HepG2 (cell line): ENCODE measurements at regions not wholly inside any gene's neighbourhood (a gene's known extent, or its start where the extent isn't known, plus 50 kb on each side); places are given as distances from the start of the nearest gene placed in this dataset.

Experiments used
- ATAC-seq: fragments of 200-7000 bp; cut with Tn5 transposase; 3 replicates; pipeline ENCODE4 v1.9.1; 2020; ENCODE audit warnings: mild to moderate bottlenecking, moderate library complexity
- BruUV-seq: library from RNA; stranded (reverse); fragments of 400-500 nt; replicated peaks from 2 replicates; lab custom pipeline; 2021; lab: Mats Ljungman, UMichigan
- CTCF ChIA-PET: fragments of 300-600 bp; formaldehyde crosslinking; extraction: SDS; loops from one replicate; lab custom pipeline; 2021; ENCODE audit warnings: low total read pairs, inconsistent platforms, low intra/inter-chr PET ratio; lab: Yijun Ruan, JAX
- POLR2A ChIA-PET: fragments of 350-600 bp; sonication (Branson Sonifier 250); formaldehyde crosslinking; loops from one replicate; lab custom pipeline; 2020; ENCODE audit warnings: antibody characterized with exemption, inconsistent platforms; lab: Yijun Ruan, JAX
- DNase-seq: peaks from one replicate; pipeline ENCODE4 v3.0.0-alpha.2; 2015; ENCODE audit warnings: low spot score
- FAIRE-seq: peaks from 3 replicates; lab custom pipeline; 2011; peaks lifted over from hg19 to GRCh38; lab: Jason Lieb, UNC
- H2AFZ ChIP-seq: one replicate; pipeline ENCODE4 v1.6.1; 2011; ENCODE audit warnings: low read length, inconsistent platforms
- H3K27ac ChIP-seq: fragments of 300-600 bp; 3 replicates; pipeline ENCODE4 v1.8.0; 2011; ENCODE audit warnings: mixed run types, mild to moderate bottlenecking, mixed read lengths, low read length, inconsistent platforms; ENCODE audit not compliant: insufficient read depth; ENCODE audit errors: extremely low read length
- H3K27me3 ChIP-seq, 2 experiments: fragments of 200-600 bp in 1 of 2; 2 replicates in 1 of 2; 3 replicates in 1 of 2; pipeline versions ENCODE4 v1.6.0 to v1.8.0; 2011; ENCODE audit warnings: low read length in 2 of 2, mild to moderate bottlenecking in 2 of 2, moderate library complexity in 2 of 2, inconsistent platforms in 1 of 2; ENCODE audit not compliant: insufficient read depth in 2 of 2, control insufficient read depth in 1 of 2
- H3K36me3 ChIP-seq, 2 experiments: fragments of 200-600 bp in 1 of 2; replicated peaks in 1 of 2; 2 replicates in 1 of 2; 3 replicates in 1 of 2; pipeline versions ENCODE4 v1.5.1 to v1.8.0; 2011; ENCODE audit warnings: low read length in 2 of 2, inconsistent platforms in 1 of 2; ENCODE audit not compliant: insufficient read depth in 2 of 2, control insufficient read depth in 1 of 2
- H3K4me1 ChIP-seq: 2 replicates; pipeline ENCODE4 v1.5.1; 2012; ENCODE audit warnings: low read length, inconsistent platforms; ENCODE audit not compliant: insufficient read depth
- H3K4me2 ChIP-seq: 2 replicates; pipeline ENCODE4 v1.6.0; 2011; ENCODE audit warnings: low read depth, low read length, inconsistent platforms
- H3K4me3 ChIP-seq, 3 experiments: fragments of 200-600 bp in 1 of 3; sonication (generic), shearing (Covaris generic) in 1 of 3; replicated peaks in 1 of 3; 2 replicates each; pipeline ENCODE4 v1.5.1; 2011 to 2016; ENCODE audit warnings: low read length in 3 of 3, inconsistent platforms in 2 of 3, low read depth in 2 of 3, mild to moderate bottlenecking in 2 of 3, control low read depth in 1 of 3, mixed read lengths in 1 of 3; ENCODE audit not compliant: insufficient read depth in 1 of 3
- H3K79me2 ChIP-seq: one replicate; pipeline ENCODE4 v1.6.1; 2011; ENCODE audit warnings: low read length, inconsistent platforms; ENCODE audit not compliant: insufficient read depth
- H3K9ac ChIP-seq: 2 replicates; pipeline ENCODE4 v1.6.0; 2011; ENCODE audit warnings: mild to moderate bottlenecking, low read depth, low read length, inconsistent platforms; ENCODE audit not compliant: insufficient read depth
- H3K9me3 ChIP-seq: 2 replicates; pipeline ENCODE4 v1.5.1; 2012; ENCODE audit warnings: mild to moderate bottlenecking, low read length
- H4K20me1 ChIP-seq: 2 replicates; pipeline ENCODE4 v1.6.0; 2011; ENCODE audit warnings: inconsistent platforms, mild to moderate bottlenecking, low read length, moderate library complexity; ENCODE audit not compliant: insufficient read depth
- ATF6 ChIP-seq: sonication (generic); formaldehyde crosslinking; conservative IDR thresholded peaks from 2 replicates; pipeline ENCODE4 v1.4.0; 2020; ENCODE audit warnings: missing genetic modification reagents
- ATF7 ChIP-seq, 2 experiments: fragments of 450-650 bp in 1 of 2; sonication (generic) in 1 of 2; formaldehyde crosslinking in 1 of 2; IDR thresholded peaks; 2 replicates each; pipeline versions ENCODE4 v1.4.0 to v1.6.1; 2016 to 2020; ENCODE audit warnings: antibody characterized with exemption in 1 of 2, mild to moderate bottlenecking in 1 of 2, missing genetic modification reagents in 1 of 2
- DRAP1 ChIP-seq: IDR thresholded peaks from 2 replicates; pipeline ENCODE4 v1.6.1; 2016; ENCODE audit warnings: missing genetic modification reagents, missing compliant biosample characterization
- FOXM1 ChIP-seq: sonication (generic); formaldehyde crosslinking; IDR thresholded peaks from 2 replicates; pipeline ENCODE4 v1.5.0; 2020; ENCODE audit warnings: missing genetic modification reagents
- HIVEP1 ChIP-seq: sonication (generic); formaldehyde crosslinking; IDR thresholded peaks from 2 replicates; pipeline ENCODE4 v1.4.0; 2020; ENCODE audit warnings: mild to moderate bottlenecking, missing genetic modification reagents
- HNRNPLL ChIP-seq: fragments of 200-400 bp; formaldehyde crosslinking; IDR thresholded peaks from 2 replicates; pipeline ENCODE4 v1.6.1; 2017; ENCODE audit warnings: mild to moderate bottlenecking, low read depth, low read length; ENCODE audit not compliant: poor library complexity, severe bottlenecking
- MED1 ChIP-seq: sonication (generic); formaldehyde crosslinking; IDR thresholded peaks from 2 replicates; pipeline ENCODE4 v1.4.0; 2020; ENCODE audit warnings: missing genetic modification reagents
- SALL1 ChIP-seq: sonication (generic); formaldehyde crosslinking; IDR thresholded peaks from 2 replicates; pipeline ENCODE4 v1.8.0; 2022; ENCODE audit warnings: mild to moderate bottlenecking, missing genetic modification reagents
- SIN3A ChIP-seq: IDR thresholded peaks from 2 replicates; pipeline ENCODE4 v1.6.1; 2011; ENCODE audit warnings: low read depth, mild to moderate bottlenecking, control low read depth, low read length, borderline replicate concordance
- TBX3 ChIP-seq: fragments of 450-650 bp; IDR thresholded peaks from 2 replicates; pipeline ENCODE4 v1.6.1; 2017; ENCODE audit warnings: antibody characterized with exemption, mild to moderate bottlenecking, inconsistent platforms, borderline replicate concordance
- ZFP36L2 ChIP-seq: sonication (generic); formaldehyde crosslinking; IDR thresholded peaks from 2 replicates; pipeline ENCODE4 v1.4.0; 2020; ENCODE audit warnings: missing genetic modification reagents
- ZNF10 ChIP-seq: sonication (generic); formaldehyde crosslinking; IDR thresholded peaks from 2 replicates; pipeline ENCODE4 v1.4.0; 2020; ENCODE audit warnings: mild to moderate bottlenecking, low read depth, missing genetic modification reagents, borderline replicate concordance
- ZNF101 ChIP-seq: sonication (generic); formaldehyde crosslinking; IDR thresholded peaks from 2 replicates; pipeline ENCODE4 v1.4.0; 2020; ENCODE audit warnings: mild to moderate bottlenecking, low read depth, missing genetic modification reagents, borderline replicate concordance
- ZNF451 ChIP-seq: sonication (generic); formaldehyde crosslinking; IDR thresholded peaks from 2 replicates; pipeline ENCODE4 v1.5.0; 2020; ENCODE audit warnings: mild to moderate bottlenecking, missing genetic modification reagents
- ZNF674 ChIP-seq: sonication (generic); formaldehyde crosslinking; IDR thresholded peaks from 2 replicates; pipeline ENCODE4 v1.5.0; 2020; ENCODE audit warnings: low read depth, mild to moderate bottlenecking, missing genetic modification reagents
- ZNF879 ChIP-seq: sonication (generic); formaldehyde crosslinking; IDR thresholded peaks from 2 replicates; pipeline ENCODE4 v1.8.1; 2023; ENCODE audit warnings: missing genetic modification reagents
- WGBS: methylation state at CpG from one replicate; pipeline ENCODE4 v1.1.6; 2017; ENCODE audit warnings: low lambda C conversion rate; 5-methylcytosine and 5-hydroxymethylcytosine counted together
- in situ Hi-C: cut with HindIII; loops from 2 replicates; pipeline ENCODE4 v1.10.0; 2017; ENCODE audit warnings: low pct_unique_long_range_greater_than_20kb; ENCODE audit not compliant: extremely low pct_ligation_motif_present
- intact Hi-C: fragments of 100-400 bp; cut with micrococcal nuclease; formaldehyde crosslinking; loops from one replicate; pipeline ENCODE4 v1.10.0; 2022; ENCODE audit not compliant: unreplicated experiment
- TF ChIP-seq, protein P1 (sequence below): sonication (generic); formaldehyde crosslinking; IDR thresholded peaks from 2 replicates; pipeline ENCODE4 v1.5.0; 2020; ENCODE audit warnings: missing genetic modification reagents

DNA sequence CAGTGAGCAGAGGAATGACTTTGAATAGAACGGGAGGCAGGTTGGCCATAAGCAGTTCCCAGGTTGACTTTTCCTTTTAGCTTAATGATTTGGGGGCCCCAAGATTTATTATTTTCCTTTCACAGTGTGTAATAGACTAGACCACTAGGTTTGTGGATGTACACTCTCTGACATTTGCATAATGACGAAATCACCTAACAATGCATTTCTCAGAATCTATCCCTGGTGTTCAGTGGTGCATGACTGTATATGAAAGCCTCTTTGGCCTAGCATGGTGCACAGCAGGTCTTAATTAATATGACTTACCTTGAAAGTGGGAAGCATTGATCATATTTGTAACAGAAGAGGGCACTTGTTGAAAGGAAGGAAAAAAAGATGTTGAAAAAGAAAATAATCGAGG is 761.9 kb downstream of the TYW1 start:
- Histone ChIP-seq H3K4me2 (no peak overlapping the region), H4K20me1 (no peaks in the 10 kb centered on the region), H2AFZ (no peak overlapping the region), H3K9ac (no peak overlapping the region), H3K4me3 (no peak overlapping the region), H3K4me1 (peaks cover 22% of the 10 kb centered on the region), H3K79me2 (no peaks in the 10 kb centered on the region), H3K9me3 (no peaks in the 10 kb centered on the region), H3K27ac (no peak overlapping the region)
- intact Hi-C loops = no loop called here
- FAIRE-seq (no peak), ATAC-seq (no peak), DNase-seq (no peak)
- CTCF ChIA-PET = no interaction called here
- no TSS peak for BruUV-seq
- WGBS = 36% methylated on average over 3 of the region's 3 CpGs
- in situ Hi-C loops = no loop called here
- 0 out of 2 replicates have a peak, but pooled peaks have one; percentile 14 for TF ChIP-seq ATF7 (IDR thresholded peaks at IDR 0.05)
- no peak for TF ChIP-seq ATF7 (CRISPR knock-in tag; IDR thresholded peaks at IDR 0.05)
- no peak for TF ChIP-seq ZNF10 (CRISPR knock-in tag)
- TF ChIP-seq, all 625 proteins: peak for 1
- POLR2A ChIA-PET = no interaction called here
- Histone ChIP-seq H3K27me3 (no peaks in the 10 kb centered on the region), H3K36me3 (no peaks in the 10 kb centered on the region)

DNA sequence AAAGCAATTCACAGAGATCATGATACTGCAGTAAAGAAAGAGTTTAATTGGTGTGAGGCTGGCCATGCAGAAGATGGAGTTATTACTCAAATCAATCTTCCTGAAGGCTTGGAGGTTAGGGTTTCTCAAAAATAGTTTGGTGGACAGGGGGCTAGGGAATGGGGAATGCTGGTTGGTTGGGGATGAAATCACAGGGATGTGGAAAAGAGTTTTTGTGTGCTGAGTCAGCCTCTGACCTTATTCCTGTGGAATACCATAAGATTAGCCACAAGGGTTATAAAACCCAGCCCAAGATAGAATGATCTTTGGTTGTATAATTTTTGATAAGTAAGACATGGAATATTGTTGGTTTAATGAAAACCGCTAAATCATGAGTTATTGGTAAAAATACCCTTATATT is 764.3 kb downstream of the TYW1 start:
- H3K79me2 ChIP-seq = no peaks in the 10 kb centered on the region
- no peaks in the 10 kb centered on the region for H4K20me1 ChIP-seq
- intact Hi-C loops (no loop called here), in situ Hi-C loops (no loop called here)
- no TSS peak for BruUV-seq
- H3K9me3 ChIP-seq = no peaks in the 10 kb centered on the region
- H3K27ac ChIP-seq = no peak overlapping the region
- FAIRE-seq (no peak), DNase-seq (no peak), ATAC-seq (no peak)
- 93% methylated on average over 1 of the region's 1 CpG for WGBS
- ChIA-PET POLR2A (no interaction called here), CTCF (no interaction called here)
- H3K9ac ChIP-seq = no peak overlapping the region
- H3K4me2 ChIP-seq = no peak overlapping the region
- no peaks in the 10 kb centered on the region for H3K36me3 ChIP-seq
- H3K27me3 ChIP-seq = no peaks in the 10 kb centered on the region
- no peak overlapping the region for H3K4me3 ChIP-seq
- H3K4me1 ChIP-seq = peaks cover 28% of the 10 kb centered on the region
- no peak overlapping the region for H2AFZ ChIP-seq
- TF ChIP-seq SIN3A = no peak
- no peak for TF ChIP-seq FOXM1
- TF ChIP-seq DRAP1 (CRISPR knock-in tag) = no peak
- no peak for TF ChIP-seq ZFP36L2 (CRISPR knock-in tag)
- TF ChIP-seq SALL1 (CRISPR knock-in tag) = no peak
- no peak for TF ChIP-seq ATF6 (CRISPR knock-in tag)
- no peak for TF ChIP-seq HIVEP1
- TF ChIP-seq MED1 = no peak
- TF ChIP-seq HNRNPLL = no peak
- TF ChIP-seq ZNF674 (CRISPR knock-in tag) = no peak
- TF ChIP-seq ZNF879 = no peak
- TF ChIP-seq, protein P1, sequence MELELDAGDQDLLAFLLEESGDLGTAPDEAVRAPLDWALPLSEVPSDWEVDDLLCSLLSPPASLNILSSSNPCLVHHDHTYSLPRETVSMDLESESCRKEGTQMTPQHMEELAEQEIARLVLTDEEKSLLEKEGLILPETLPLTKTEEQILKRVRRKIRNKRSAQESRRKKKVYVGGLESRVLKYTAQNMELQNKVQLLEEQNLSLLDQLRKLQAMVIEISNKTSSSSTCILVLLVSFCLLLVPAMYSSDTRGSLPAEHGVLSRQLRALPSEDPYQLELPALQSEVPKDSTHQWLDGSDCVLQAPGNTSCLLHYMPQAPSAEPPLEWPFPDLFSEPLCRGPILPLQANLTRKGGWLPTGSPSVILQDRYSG (CRISPR knock-in tag) = no peak
- TF ChIP-seq TBX3 = no peak
- no peak for TF ChIP-seq ZNF101 (CRISPR knock-in tag)
- TF ChIP-seq ZNF451 (CRISPR knock-in tag) = no peak
